H9 (cell line): ENCODE measurements at regions not wholly inside any gene's neighbourhood (a gene's known extent, or its start where the extent isn't known, plus 50 kb on each side); places are given as distances from the start of the nearest gene placed in this dataset.

Experiments used
- DNase-seq: peaks from one replicate; pipeline ENCODE4 v3.0.0-alpha.2; 2017
- H2AFZ ChIP-seq: one replicate; pipeline ENCODE4 v1.6.1; 2013; ENCODE audit warnings: mild to moderate bottlenecking, low read length, control low read depth, moderate library complexity
- H2AK5ac ChIP-seq: 2 replicates; pipeline ENCODE4 v1.6.1; 2013; ENCODE audit warnings: low read length, control low read depth, mixed read lengths; ENCODE audit not compliant: insufficient read length
- H2BK120ac ChIP-seq: one replicate; pipeline ENCODE4 v1.6.1; 2013; ENCODE audit warnings: low read depth, mild to moderate bottlenecking, low read length, control low read depth, inconsistent platforms; ENCODE audit not compliant: poor library complexity, severe bottlenecking
- H2BK12ac ChIP-seq: 2 replicates; pipeline ENCODE4 v1.6.1; 2013; ENCODE audit warnings: low read length, control low read depth, mixed read lengths, low read depth; ENCODE audit not compliant: insufficient read length
- H2BK15ac ChIP-seq: 2 replicates; pipeline ENCODE4 v1.6.1; 2013; ENCODE audit warnings: low read depth, low read length, control low read depth
- H2BK20ac ChIP-seq: one replicate; pipeline ENCODE4 v1.6.1; 2013; ENCODE audit warnings: low read depth, mild to moderate bottlenecking, low read length, control low read depth, inconsistent platforms; ENCODE audit not compliant: poor library complexity, severe bottlenecking
- H2BK5ac ChIP-seq: 2 replicates; pipeline ENCODE4 v1.6.1; 2013; ENCODE audit warnings: low read length, control low read depth, mixed read lengths; ENCODE audit not compliant: insufficient read length
- H3K14ac ChIP-seq: 2 replicates; pipeline ENCODE4 v1.6.1; 2013; ENCODE audit warnings: low read length, control low read depth; ENCODE audit not compliant: insufficient read depth
- H3K18ac ChIP-seq: 2 replicates; pipeline ENCODE4 v1.6.1; 2013; ENCODE audit warnings: low read depth, mild to moderate bottlenecking, mixed read lengths, low read length, control low read depth; ENCODE audit not compliant: insufficient read length
- H3K23ac ChIP-seq: 2 replicates; pipeline ENCODE4 v1.6.1; 2013; ENCODE audit warnings: low read length, control low read depth, mixed read lengths, low read depth; ENCODE audit not compliant: insufficient read length
- H3K23me2 ChIP-seq: 2 replicates; pipeline ENCODE4 v1.6.1; 2013; ENCODE audit warnings: low read depth, mild to moderate bottlenecking, mixed read lengths, low read length, control low read depth; ENCODE audit not compliant: insufficient read length, poor library complexity, severe bottlenecking
- H3K27ac ChIP-seq: 2 replicates; pipeline ENCODE4 v1.5.1; 2013; ENCODE audit warnings: low read length, control low read depth, mixed read lengths, low read depth; ENCODE audit not compliant: insufficient read length
- H3K27me3 ChIP-seq: 2 replicates; pipeline ENCODE4 v1.6.1; 2013; ENCODE audit warnings: low read length, control low read depth, inconsistent platforms; ENCODE audit not compliant: insufficient read depth
- H3K4ac ChIP-seq: 2 replicates; pipeline ENCODE4 v1.6.1; 2013; ENCODE audit warnings: low read depth, mild to moderate bottlenecking, control low read depth, inconsistent platforms, low read length, moderate library complexity
- H3K4me1 ChIP-seq: 2 replicates; pipeline ENCODE4 v1.6.1; 2013; ENCODE audit warnings: low read length, control low read depth, inconsistent platforms; ENCODE audit not compliant: insufficient read depth
- H3K4me2 ChIP-seq: 2 replicates; pipeline ENCODE4 v1.6.1; 2013; ENCODE audit warnings: low read length, control low read depth, mixed read lengths; ENCODE audit not compliant: insufficient read length, insufficient read depth
- H3K56ac ChIP-seq: 2 replicates; pipeline ENCODE4 v1.6.1; 2013; ENCODE audit warnings: low read depth, mild to moderate bottlenecking, mixed read lengths, low read length, control low read depth; ENCODE audit not compliant: insufficient read length
- H3K79me1 ChIP-seq: 2 replicates; pipeline ENCODE4 v1.6.1; 2013; ENCODE audit warnings: low read depth, mild to moderate bottlenecking, moderate library complexity, low read length, control low read depth, inconsistent platforms; ENCODE audit not compliant: insufficient read depth, poor library complexity, severe bottlenecking
- H3K79me2 ChIP-seq: 2 replicates; pipeline ENCODE4 v1.6.1; 2013; ENCODE audit warnings: low read length, control low read depth, inconsistent platforms; ENCODE audit not compliant: insufficient read depth
- H3K9ac ChIP-seq: 2 replicates; pipeline ENCODE4 v1.6.1; 2013; ENCODE audit warnings: low read length, control low read depth, mixed read lengths; ENCODE audit not compliant: insufficient read length; ENCODE audit errors: extremely low read depth
- H3K9me3 ChIP-seq: one replicate; pipeline ENCODE4 v1.6.1; 2013; ENCODE audit warnings: low read depth, low read length, inconsistent platforms; ENCODE audit not compliant: control insufficient read depth
- H3T11ph ChIP-seq: one replicate; pipeline ENCODE4 v1.6.1; 2013; ENCODE audit warnings: mild to moderate bottlenecking, low read length, control low read depth, inconsistent platforms
- H4K20me1 ChIP-seq: one replicate; pipeline ENCODE4 v1.6.1; 2013; ENCODE audit not compliant: control insufficient read depth, insufficient read length, insufficient read depth
- H4K5ac ChIP-seq: 2 replicates; pipeline ENCODE4 v1.6.1; 2013; ENCODE audit warnings: low read depth, mild to moderate bottlenecking, mixed read lengths, low read length, control low read depth; ENCODE audit not compliant: insufficient read length
- H4K8ac ChIP-seq: replicated peaks from 2 replicates; pipeline ENCODE4 v1.6.1; 2013; ENCODE audit warnings: low read length, control low read depth, mixed read lengths, low read depth; ENCODE audit not compliant: insufficient read length
- H4K91ac ChIP-seq: 2 replicates; pipeline ENCODE4 v1.6.1; 2013; ENCODE audit warnings: low read depth, mild to moderate bottlenecking, moderate library complexity, mixed read lengths, low read length, control low read depth; ENCODE audit not compliant: insufficient read length
- H3K27ac Mint-ChIP-seq, 3 experiments: 2 replicates in 2 of 3; 3 replicates in 1 of 3; pipeline ENCODE4 v1.8.0; 2020 to 2021; ENCODE audit warnings: mixed read lengths in 3 of 3, mild to moderate bottlenecking in 1 of 3, moderate library complexity in 1 of 3
- H3K27me3 Mint-ChIP-seq: 2 replicates; pipeline ENCODE4 v1.8.0; 2021; ENCODE audit warnings: low read depth, mild to moderate bottlenecking, moderate library complexity, mixed read lengths
- H3K36me3 Mint-ChIP-seq, 3 experiments: 2 replicates in 2 of 3; 3 replicates in 1 of 3; pipeline ENCODE4 v1.8.0; 2020 to 2021; ENCODE audit warnings: low read depth in 3 of 3, mixed read lengths in 3 of 3; ENCODE audit not compliant: insufficient read depth in 1 of 3
- H3K4me1 Mint-ChIP-seq, 2 experiments: 2 replicates each; pipeline ENCODE4 v1.8.0; 2020; ENCODE audit warnings: mixed read lengths in 2 of 2
- H3K4me3 Mint-ChIP-seq, 2 experiments: 2 replicates in 1 of 2; 3 replicates in 1 of 2; pipeline ENCODE4 v1.8.0; 2020 to 2021; ENCODE audit warnings: mild to moderate bottlenecking in 2 of 2, mixed read lengths in 2 of 2, moderate library complexity in 1 of 2
- H3K9me3 Mint-ChIP-seq, 2 experiments: 2 replicates in 1 of 2; 3 replicates in 1 of 2; pipeline ENCODE4 v1.8.0; 2020; ENCODE audit warnings: mild to moderate bottlenecking in 2 of 2, mixed read lengths in 2 of 2, moderate library complexity in 1 of 2
- WGBS: extraction: QIAGEN DNeasy Blood & Tissue Kit; methylation state at CpG from one replicate; pipeline ENCODE4 v1.1.7; 2013; ENCODE audit warnings: missing lambda C conversion rate, low lambda C conversion rate, mixed read lengths; ENCODE audit not compliant: insufficient read length; ENCODE audit errors: extremely low coverage; 5-methylcytosine and 5-hydroxymethylcytosine counted together
- TF ChIP-seq, protein P1 (sequence below): fragments of 200-600 bp; sonication (generic); conservative IDR thresholded peaks from 3 replicates; pipeline ENCODE4 v1.8.0; 2021; ENCODE audit warnings: antibody characterized with exemption, mild to moderate bottlenecking

DNA sequence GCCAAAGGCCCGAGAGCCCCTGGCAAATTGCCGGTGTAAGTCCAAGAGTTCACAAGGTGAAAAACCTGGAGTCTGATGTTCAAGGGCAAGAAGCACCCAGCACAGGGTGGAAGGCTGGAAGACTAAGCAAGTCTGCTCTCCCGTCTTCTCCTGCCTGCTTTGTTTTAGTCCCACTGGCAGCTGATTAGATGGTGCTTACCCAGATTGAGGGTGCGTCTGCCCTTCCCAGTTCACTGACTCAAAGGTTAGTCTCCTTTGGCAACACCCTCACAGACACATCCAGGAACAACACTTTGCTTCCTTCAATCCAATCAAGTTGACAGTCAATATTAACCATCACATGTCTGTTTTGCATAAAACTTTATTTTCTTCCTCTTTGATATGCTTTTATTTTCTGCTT, 157.4 kb downstream of the HS3ST1 start:
- Histone ChIP-seq H4K91ac (no peak overlapping the region), H3K4ac (no peak overlapping the region), H3K27me3 (no peaks in the 10 kb centered on the region), H3K14ac (no peak overlapping the region), H3K56ac (no peak overlapping the region), H3K4me2 (no peak overlapping the region), H3K27ac (no peak overlapping the region), H2BK12ac (no peak overlapping the region), H3K9me3 (no peaks in the 10 kb centered on the region), H2BK5ac (no peak overlapping the region), H3T11ph (no peak overlapping the region), H2BK120ac (no peak overlapping the region), H2AFZ (no peak overlapping the region), H4K5ac (no peak overlapping the region), H4K20me1 (no peaks in the 10 kb centered on the region), H3K23me2 (no peaks in the 10 kb centered on the region), H3K4me1 (peaks cover 4% of the 10 kb centered on the region; the same call in 1 of the 2 replicates), H3K79me2 (no peaks in the 10 kb centered on the region), H3K23ac (no peak overlapping the region), H3K79me1 (no peaks in the 10 kb centered on the region), H4K8ac (no peak overlapping the region), H3K18ac (no peak overlapping the region), H3K9ac (no peak overlapping the region), H2AK5ac (no peak overlapping the region), H2BK15ac (no peak overlapping the region), H2BK20ac (no peak overlapping the region)
- no peak overlapping the region for H3K27ac Mint-ChIP-seq
- no peaks in the 10 kb centered on the region; a peak in 1 of 7 replicates for H3K36me3 Mint-ChIP-seq
- no peaks in the 10 kb centered on the region for H3K9me3 Mint-ChIP-seq
- no CpG with 5 or more reads among the region's 4 CpGs for WGBS
- TF ChIP-seq, protein P1, sequence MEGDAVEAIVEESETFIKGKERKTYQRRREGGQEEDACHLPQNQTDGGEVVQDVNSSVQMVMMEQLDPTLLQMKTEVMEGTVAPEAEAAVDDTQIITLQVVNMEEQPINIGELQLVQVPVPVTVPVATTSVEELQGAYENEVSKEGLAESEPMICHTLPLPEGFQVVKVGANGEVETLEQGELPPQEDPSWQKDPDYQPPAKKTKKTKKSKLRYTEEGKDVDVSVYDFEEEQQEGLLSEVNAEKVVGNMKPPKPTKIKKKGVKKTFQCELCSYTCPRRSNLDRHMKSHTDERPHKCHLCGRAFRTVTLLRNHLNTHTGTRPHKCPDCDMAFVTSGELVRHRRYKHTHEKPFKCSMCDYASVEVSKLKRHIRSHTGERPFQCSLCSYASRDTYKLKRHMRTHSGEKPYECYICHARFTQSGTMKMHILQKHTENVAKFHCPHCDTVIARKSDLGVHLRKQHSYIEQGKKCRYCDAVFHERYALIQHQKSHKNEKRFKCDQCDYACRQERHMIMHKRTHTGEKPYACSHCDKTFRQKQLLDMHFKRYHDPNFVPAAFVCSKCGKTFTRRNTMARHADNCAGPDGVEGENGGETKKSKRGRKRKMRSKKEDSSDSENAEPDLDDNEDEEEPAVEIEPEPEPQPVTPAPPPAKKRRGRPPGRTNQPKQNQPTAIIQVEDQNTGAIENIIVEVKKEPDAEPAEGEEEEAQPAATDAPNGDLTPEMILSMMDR: no peak
- H3K4me3 Mint-ChIP-seq: no peak overlapping the region
- no peak for DNase-seq
- peaks cover 6 to 9% of the 10 kb centered on the region in 2 experiments for H3K4me1 Mint-ChIP-seq
- H3K27me3 Mint-ChIP-seq: no peaks in the 10 kb centered on the region; the same call in 1 of the 2 replicates
